Naive B cell (primary cell): ENCODE measurements at regions not wholly inside any gene's neighbourhood (a gene's known extent, or its start where the extent isn't known, plus 50 kb on each side); places are given as distances from the start of the nearest gene placed in this dataset.

ENCODE experiments used
- ATAC-seq, 2 donors: fragments of 150-1000 bp; cut with Tn5 transposase; 2 replicates each; pipeline ENCODE4 v1.10.0; 2021; ENCODE audit warnings: low read depth in 2 of 2, mild to moderate bottlenecking in 2 of 2, moderate library complexity in 2 of 2
- DNase-seq: peaks from one replicate; pipeline ENCODE4 v3.0.0; 2022
- H3K27ac Mint-ChIP-seq, 6 donors: one replicate each; pipeline ENCODE4 v1.8.0; 2020 to 2022; ENCODE audit warnings: mild to moderate bottlenecking in 6 of 6, mixed read lengths in 6 of 6, moderate library complexity in 5 of 6, inconsistent platforms in 2 of 6
- H3K27me3 Mint-ChIP-seq, 3 donors: one replicate each; pipeline ENCODE4 v1.8.0; 2021 to 2022; ENCODE audit warnings: mixed read lengths in 3 of 3, mild to moderate bottlenecking in 1 of 3
- H3K36me3 Mint-ChIP-seq, 2 donors: one replicate each; pipeline ENCODE4 v1.8.0; 2020 to 2022; ENCODE audit warnings: mixed read lengths in 2 of 2, inconsistent platforms in 1 of 2, mild to moderate bottlenecking in 1 of 2
- H3K4me1 Mint-ChIP-seq, 3 donors: one replicate each; pipeline ENCODE4 v1.8.0; 2020 to 2022; ENCODE audit warnings: mixed read lengths in 3 of 3, inconsistent platforms in 1 of 3, mild to moderate bottlenecking in 1 of 3, moderate library complexity in 1 of 3
- H3K4me3 Mint-ChIP-seq, 8 donors: one replicate each; pipeline ENCODE4 v1.8.0; 2020 to 2022; ENCODE audit warnings: mild to moderate bottlenecking in 8 of 8, mixed read lengths in 8 of 8, moderate library complexity in 8 of 8, inconsistent platforms in 2 of 8
- H3K9me3 Mint-ChIP-seq, 7 donors: one replicate each; pipeline ENCODE4 v1.8.0; 2020 to 2022; ENCODE audit warnings: mixed read lengths in 7 of 7, mild to moderate bottlenecking in 5 of 7, inconsistent platforms in 2 of 7, moderate library complexity in 1 of 7

DNA sequence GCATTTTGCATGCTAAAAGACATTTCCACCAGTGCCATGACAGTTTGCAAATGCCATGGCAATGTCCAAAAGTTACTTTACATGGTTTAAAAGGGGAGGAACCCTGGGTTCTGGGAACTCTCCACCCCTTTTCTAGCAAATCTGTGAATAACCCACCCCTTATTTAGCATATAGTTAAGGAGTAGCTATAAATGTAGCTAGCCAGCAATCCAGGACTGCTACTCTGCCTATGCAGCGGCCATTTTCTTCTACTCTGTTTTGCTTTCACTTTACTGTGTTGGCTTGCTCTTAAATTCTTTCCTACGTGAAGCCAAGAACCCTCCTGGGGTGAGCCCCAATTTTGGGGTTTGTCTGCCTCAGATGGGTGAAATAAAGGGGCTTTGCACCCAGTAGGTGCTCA lies 141.0 kb downstream of the PTPN11 start:
- peaks cover 23 to 44% (median 43%) of the 10 kb centered on the region in 3 donors for H3K27me3 Mint-ChIP-seq
- no peak overlapping the region for H3K4me3 Mint-ChIP-seq
- peaks cover 0 to 4% of the 10 kb centered on the region in 2 donors for H3K36me3 Mint-ChIP-seq
- no peaks in the 10 kb centered on the region for H3K4me1 Mint-ChIP-seq
- peaks cover 0 to 6% (median 3%) of the 10 kb centered on the region in 7 donors for H3K9me3 Mint-ChIP-seq
- no peak for ATAC-seq
- H3K27ac Mint-ChIP-seq, result no peak overlapping the region
- DNase-seq, result no peak

- Mint-ChIP-seq H3K4me3 (no peak overlapping the region), H3K4me1 (no peaks in the 10 kb centered on the region), H3K9me3 (peaks cover 0 to 6% (median 0%) of the 10 kb centered on the region in 7 donors), H3K27ac (no peak overlapping the region), H3K36me3 (peaks cover 0 to 4% of the 10 kb centered on the region in 2 donors), H3K27me3 (peaks cover 27 to 58% (median 39%) of the 10 kb centered on the region in 3 donors)
- no peak for DNase-seq
- ATAC-seq, result no peak
Observed at GRCh38 chr12:112564160-112564784, 145.5 kb downstream of the PTPN11 start.

DNA sequence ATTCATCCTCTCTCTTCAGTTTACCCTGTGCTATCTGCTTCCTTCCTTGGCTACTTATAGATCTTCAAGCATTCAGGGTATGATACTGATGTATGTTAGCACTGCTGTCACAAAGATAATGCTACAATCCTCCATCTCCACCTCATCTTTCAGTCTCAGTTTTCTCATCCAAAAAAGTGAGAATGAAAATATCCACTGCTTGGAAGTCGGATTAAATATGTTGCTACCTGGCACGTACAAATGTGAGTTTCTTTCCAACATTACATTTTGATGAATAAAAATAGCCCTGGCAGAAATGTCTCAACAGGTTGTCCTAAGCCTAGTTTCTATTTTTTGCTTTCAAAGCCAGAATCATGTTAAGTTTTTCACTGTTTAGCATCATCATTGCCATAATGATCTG lies 149.9 kb downstream of the PTPN11 start:
- peaks cover 0 to 4% of the 10 kb centered on the region in 2 donors for H3K36me3 Mint-ChIP-seq
- H3K27ac Mint-ChIP-seq, result no peak overlapping the region
- H3K27me3 Mint-ChIP-seq, result peaks cover 31 to 60% (median 56%) of the 10 kb centered on the region in 3 donors
- no peaks in the 10 kb centered on the region for H3K4me1 Mint-ChIP-seq
- no peak for ATAC-seq
- DNase-seq, result no peak
- peaks cover 0 to 4% (median 0%) of the 10 kb centered on the region in 7 donors for H3K9me3 Mint-ChIP-seq
- no peak overlapping the region for H3K4me3 Mint-ChIP-seq

GRCh38 chr12:112570096-112570495 lies 151.3 kb downstream of the PTPN11 start:
- Mint-ChIP-seq H3K9me3 (peaks cover 0 to 4% (median 0%) of the 10 kb centered on the region in 7 donors), H3K36me3 (no peaks in the 10 kb centered on the region), H3K27me3 (peaks cover 21 to 53% (median 52%) of the 10 kb centered on the region in 3 donors), H3K27ac (no peak overlapping the region), H3K4me3 (no peak overlapping the region), H3K4me1 (no peaks in the 10 kb centered on the region)
- ATAC-seq, result no peak
- no peak for DNase-seq

GRCh38 chr12:112573141-112573540 lies 154.4 kb downstream of the PTPN11 start:
- Mint-ChIP-seq H3K4me3 (no peak overlapping the region), H3K9me3 (peaks cover 0 to 4% (median 0%) of the 10 kb centered on the region in 7 donors), H3K27ac (no peak overlapping the region), H3K27me3 (peaks cover 30 to 64% (median 44%) of the 10 kb centered on the region in 3 donors), H3K4me1 (no peaks in the 10 kb centered on the region), H3K36me3 (no peaks in the 10 kb centered on the region)
- no peak for DNase-seq
- no peak for ATAC-seq

GRCh38 chr12:112574896-112575558 lies 156.3 kb downstream of the PTPN11 start:
- peaks cover 36 to 64% (median 47%) of the 10 kb centered on the region in 3 donors for H3K27me3 Mint-ChIP-seq
- no peak overlapping the region for H3K27ac Mint-ChIP-seq
- no peak for DNase-seq
- no peak for ATAC-seq
- no peaks in the 10 kb centered on the region for H3K4me1 Mint-ChIP-seq
- no peak overlapping the region for H3K4me3 Mint-ChIP-seq
- H3K36me3 Mint-ChIP-seq, result no peaks in the 10 kb centered on the region
- H3K9me3 Mint-ChIP-seq, result peaks cover 0 to 4% (median 0%) of the 10 kb centered on the region in 7 donors

DNA sequence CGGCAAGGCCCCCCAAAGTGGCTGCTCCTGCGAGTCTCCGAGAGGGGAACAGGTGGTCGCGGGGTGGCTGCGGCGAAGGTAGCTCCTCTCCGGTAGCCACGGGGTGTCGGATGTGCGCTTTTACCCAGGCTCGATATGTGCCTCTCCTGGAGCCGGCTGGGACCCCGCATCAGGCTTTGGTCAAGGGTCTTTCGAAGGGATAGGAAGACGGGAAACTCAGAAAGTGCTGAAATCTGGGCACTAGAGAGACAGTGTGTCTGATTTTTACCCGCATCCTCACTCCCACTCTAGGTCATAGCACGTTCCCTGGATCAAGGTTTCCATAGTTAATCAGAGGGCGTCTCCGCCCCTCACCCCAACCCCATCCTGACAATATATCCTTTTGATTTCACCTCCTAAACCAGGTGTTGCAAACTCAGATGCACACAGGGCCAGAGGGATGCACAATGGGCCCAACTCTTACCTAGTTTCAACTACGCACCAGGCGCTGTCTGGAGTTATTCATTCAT lies 156.9 kb downstream of the PTPN11 start:
- H3K36me3 Mint-ChIP-seq, result no peaks in the 10 kb centered on the region
- no peak for ATAC-seq
- no peaks in the 10 kb centered on the region for H3K4me1 Mint-ChIP-seq
- H3K27me3 Mint-ChIP-seq, result peaks cover 32 to 60% (median 46%) of the 10 kb centered on the region in 3 donors
- no peak for DNase-seq
- no peak overlapping the region for H3K4me3 Mint-ChIP-seq
- H3K27ac Mint-ChIP-seq, result no peak overlapping the region
- H3K9me3 Mint-ChIP-seq, result peaks cover 0 to 4% (median 0%) of the 10 kb centered on the region in 7 donors

- H3K4me1 Mint-ChIP-seq, result no peaks in the 10 kb centered on the region
- H3K4me3 Mint-ChIP-seq, result no peak overlapping the region
- DNase-seq (no peak), ATAC-seq (no peak)
- H3K36me3 Mint-ChIP-seq, result no peaks in the 10 kb centered on the region
- peaks cover 0 to 4% (median 0%) of the 10 kb centered on the region in 7 donors for H3K9me3 Mint-ChIP-seq
- H3K27me3 Mint-ChIP-seq, result peaks cover 36 to 67% (median 47%) of the 10 kb centered on the region in 3 donors
- peak overlapping the region in 1 of 6 donors; percentile 18 for H3K27ac Mint-ChIP-seq
Observed at GRCh38 chr12:112577473-112578329, 159.0 kb downstream of the PTPN11 start.

DNA sequence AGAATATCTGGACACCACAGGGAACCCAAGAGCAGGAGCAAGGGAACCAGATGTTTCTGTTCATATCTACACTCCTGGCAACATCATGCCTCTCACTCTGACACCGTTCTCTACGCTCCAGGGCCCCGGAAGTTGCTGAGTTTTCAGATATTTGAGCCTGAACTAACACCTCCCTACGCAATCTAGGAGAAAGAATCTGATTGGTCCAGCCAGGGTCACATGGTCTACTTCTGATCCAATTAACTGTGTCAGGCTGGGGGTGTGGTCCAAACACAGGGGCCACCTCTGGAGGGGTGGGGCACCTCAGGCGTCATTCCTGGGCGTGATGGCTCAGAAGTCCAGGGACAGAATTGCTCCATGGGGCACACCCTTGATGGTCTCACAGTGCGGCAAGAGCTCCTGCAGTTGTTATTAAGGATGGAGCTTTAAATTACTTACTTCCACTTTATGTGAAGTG lies 165.5 kb downstream of the PTPN11 start:
- Mint-ChIP-seq H3K9me3 (peaks cover 0 to 5% (median 2%) of the 10 kb centered on the region in 7 donors), H3K36me3 (peaks cover 0 to 2% of the 10 kb centered on the region in 2 donors), H3K27ac (no peak overlapping the region), H3K4me3 (no peak overlapping the region), H3K4me1 (no peaks in the 10 kb centered on the region), H3K27me3 (peaks cover 28 to 58% (median 55%) of the 10 kb centered on the region in 3 donors)
- DNase-seq, result no peak
- no peak for ATAC-seq

GRCh38 chr12:112586148-112586783 lies 167.5 kb downstream of the PTPN11 start:
- Mint-ChIP-seq H3K4me3 (no peak overlapping the region), H3K9me3 (peaks cover 0 to 8% (median 4%) of the 10 kb centered on the region in 7 donors), H3K27me3 (peaks cover 21 to 46% (median 45%) of the 10 kb centered on the region in 3 donors), H3K4me1 (no peaks in the 10 kb centered on the region), H3K36me3 (peaks cover 0 to 4% of the 10 kb centered on the region in 2 donors), H3K27ac (peak overlapping the region in 1 of 6 donors; percentile 8)
- ATAC-seq (no peak), DNase-seq (no peak)

- H3K27ac Mint-ChIP-seq, result no peak overlapping the region
- no peak overlapping the region for H3K4me3 Mint-ChIP-seq
- H3K9me3 Mint-ChIP-seq, result peaks cover 2 to 23% (median 8%) of the 10 kb centered on the region in 7 donors
- H3K27me3 Mint-ChIP-seq, result peaks cover 15 to 43% (median 42%) of the 10 kb centered on the region in 3 donors
- peaks cover 0 to 4% of the 10 kb centered on the region in 2 donors for H3K36me3 Mint-ChIP-seq
- DNase-seq (no peak), ATAC-seq (no peak)
- no peaks in the 10 kb centered on the region for H3K4me1 Mint-ChIP-seq
Observed at GRCh38 chr12:112589275-112589674, 170.5 kb downstream of the PTPN11 start.

- DNase-seq, result no peak
- Mint-ChIP-seq H3K4me3 (no peak overlapping the region), H3K9me3 (peaks cover 5 to 23% (median 12%) of the 10 kb centered on the region in 7 donors), H3K4me1 (no peaks in the 10 kb centered on the region), H3K27me3 (peaks cover 15 to 49% (median 49%) of the 10 kb centered on the region in 3 donors), H3K27ac (peak overlapping the region in 1 of 6 donors; percentile 21), H3K36me3 (peaks cover 0 to 4% of the 10 kb centered on the region in 2 donors)
- ATAC-seq, result no peak
Observed at GRCh38 chr12:112590281-112590680, 171.5 kb downstream of the PTPN11 start.

DNA sequence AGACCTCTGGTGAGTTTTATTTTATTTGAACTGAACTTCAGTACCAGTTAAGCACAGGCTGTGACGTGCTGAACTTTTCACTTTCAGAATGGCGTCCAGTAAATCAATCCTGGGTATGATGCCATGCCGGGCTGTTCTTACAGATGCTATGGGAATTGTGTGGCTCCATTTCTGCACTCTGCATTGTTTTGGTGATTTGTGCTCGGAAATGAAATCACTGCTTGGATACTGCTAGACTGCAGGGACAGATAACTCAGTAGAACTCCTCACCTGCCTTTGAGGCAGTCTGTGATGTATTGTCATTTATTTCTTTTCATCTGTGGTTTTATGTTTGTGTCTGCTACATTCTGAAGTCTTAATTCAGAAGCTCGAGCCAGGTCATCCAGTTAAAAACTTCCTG lies 172.7 kb downstream of the PTPN11 start:
- Mint-ChIP-seq H3K27me3 (peaks cover 9 to 54% (median 53%) of the 10 kb centered on the region in 3 donors), H3K4me3 (no peak overlapping the region), H3K27ac (no peak overlapping the region), H3K4me1 (no peaks in the 10 kb centered on the region), H3K36me3 (peaks cover 4 to 6% of the 10 kb centered on the region in 2 donors), H3K9me3 (peaks cover 5 to 23% (median 12%) of the 10 kb centered on the region in 7 donors)
- ATAC-seq, result no peak
- DNase-seq, result no peak
